Right atrium auricular region (tissue), 2 donors: ENCODE measurements at regions not wholly inside any gene's neighbourhood (a gene's known extent, or its start where the extent isn't known, plus 50 kb on each side); places are given as distances from the start of the nearest gene placed in this dataset.

ENCODE experiments used
- DNase-seq: peaks from one replicate; pipeline ENCODE4 v3.0.0-alpha.2; 2019; ENCODE audit warnings: low spot score
- H3K27ac ChIP-seq, 2 donors: fragments of 200-600 bp; sonication (generic); 1 replicate in 1 of 2; 2 replicates in 1 of 2; pipeline ENCODE4 v1.5.1; 2016 to 2019
- H3K27me3 ChIP-seq, 2 donors: fragments of 200-600 bp; sonication (generic); one replicate each; pipeline versions ENCODE4 v1.5.1 to v1.6.0; 2017 to 2019
- H3K36me3 ChIP-seq: fragments of 200-600 bp; sonication (generic); one replicate; pipeline ENCODE4 v1.5.1; 2016
- H3K4me1 ChIP-seq, 2 donors: fragments of 200-600 bp; sonication (generic); one replicate each; pipeline versions ENCODE4 v1.5.1 to v1.6.0; 2017 to 2019
- H3K4me3 ChIP-seq, 2 donors: fragments of 200-600 bp; sonication (generic); 1 replicate in 1 of 2; 2 replicates in 1 of 2; pipeline ENCODE4 v1.5.1; 2017 to 2019; ENCODE audit warnings: mild to moderate bottlenecking in 1 of 2, moderate library complexity in 1 of 2
- H3K9me3 ChIP-seq, 2 donors: fragments of 200-600 bp; sonication (generic); one replicate each; pipeline ENCODE4 v1.5.1; 2019
- TF ChIP-seq, protein P1 (sequence below), 2 donors: fragments of 200-600 bp; sonication (generic); IDR thresholded peaks; one replicate each; pipeline ENCODE4 v1.5.1; 2019; ENCODE audit warnings: antibody characterized with exemption in 2 of 2

DNA sequence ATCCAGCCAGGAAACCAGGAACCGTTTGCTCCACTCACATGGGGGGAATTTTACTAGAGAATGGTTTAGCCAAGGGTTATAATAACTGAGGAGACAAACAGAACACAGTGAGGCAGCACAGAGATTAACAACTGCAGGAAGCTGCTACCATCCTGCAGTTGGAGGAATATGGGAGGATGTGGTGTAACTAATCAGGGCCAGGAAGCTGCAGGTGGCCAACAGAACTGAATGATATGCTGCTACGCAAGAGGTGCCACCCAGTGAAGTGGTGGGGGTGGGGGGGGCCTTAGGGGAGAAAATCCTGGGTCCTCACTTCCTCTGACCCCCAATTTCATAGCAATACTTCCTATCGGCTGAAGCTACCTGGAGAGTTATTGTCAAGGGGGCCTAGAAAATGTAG, 306.4 kb upstream of the STT3B start:
- TF ChIP-seq, protein P1, sequence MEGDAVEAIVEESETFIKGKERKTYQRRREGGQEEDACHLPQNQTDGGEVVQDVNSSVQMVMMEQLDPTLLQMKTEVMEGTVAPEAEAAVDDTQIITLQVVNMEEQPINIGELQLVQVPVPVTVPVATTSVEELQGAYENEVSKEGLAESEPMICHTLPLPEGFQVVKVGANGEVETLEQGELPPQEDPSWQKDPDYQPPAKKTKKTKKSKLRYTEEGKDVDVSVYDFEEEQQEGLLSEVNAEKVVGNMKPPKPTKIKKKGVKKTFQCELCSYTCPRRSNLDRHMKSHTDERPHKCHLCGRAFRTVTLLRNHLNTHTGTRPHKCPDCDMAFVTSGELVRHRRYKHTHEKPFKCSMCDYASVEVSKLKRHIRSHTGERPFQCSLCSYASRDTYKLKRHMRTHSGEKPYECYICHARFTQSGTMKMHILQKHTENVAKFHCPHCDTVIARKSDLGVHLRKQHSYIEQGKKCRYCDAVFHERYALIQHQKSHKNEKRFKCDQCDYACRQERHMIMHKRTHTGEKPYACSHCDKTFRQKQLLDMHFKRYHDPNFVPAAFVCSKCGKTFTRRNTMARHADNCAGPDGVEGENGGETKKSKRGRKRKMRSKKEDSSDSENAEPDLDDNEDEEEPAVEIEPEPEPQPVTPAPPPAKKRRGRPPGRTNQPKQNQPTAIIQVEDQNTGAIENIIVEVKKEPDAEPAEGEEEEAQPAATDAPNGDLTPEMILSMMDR (IDR thresholded peaks at IDR 0.05) = no peak
- H3K27ac ChIP-seq = no peak overlapping the region
- no peak for DNase-seq

DNA sequence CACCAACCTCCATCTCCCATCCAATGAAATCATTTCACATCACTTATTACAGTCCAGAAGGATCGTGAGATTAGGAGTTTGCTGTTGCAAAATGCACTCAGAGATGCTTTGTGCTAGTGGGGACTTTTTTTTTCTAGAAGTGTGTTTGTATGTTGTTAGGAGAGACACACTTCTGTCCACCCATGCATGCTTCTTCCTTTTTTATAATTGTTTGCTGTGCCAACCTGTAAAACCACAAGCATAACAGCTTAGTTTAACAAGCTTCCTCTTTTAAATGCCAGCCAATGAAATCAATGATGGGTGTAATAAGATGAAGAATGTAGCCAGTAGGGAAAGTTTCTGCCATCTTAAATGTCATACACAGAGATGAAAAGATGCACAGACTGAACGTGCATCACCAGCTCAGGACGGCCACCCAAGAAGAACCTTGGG, 305.6 kb upstream of the STT3B start:
- no peaks in the 10 kb centered on the region for H3K36me3 ChIP-seq
- H3K4me3 ChIP-seq = no peak overlapping the region
- no peak overlapping the region for H3K27ac ChIP-seq
- H3K27me3 ChIP-seq = no peaks in the 10 kb centered on the region
- DNase-seq = no peak
- no peaks in the 10 kb centered on the region for H3K4me1 ChIP-seq
- H3K9me3 ChIP-seq = no peaks in the 10 kb centered on the region
- TF ChIP-seq, protein P1 (IDR thresholded peaks at IDR 0.05) = no peak

More for the DNA sequence above, 306.4 kb upstream of the STT3B start:
- Histone ChIP-seq H3K4me1 (no peaks in the 10 kb centered on the region), H3K36me3 (no peaks in the 10 kb centered on the region), H3K4me3 (no peak overlapping the region), H3K9me3 (no peaks in the 10 kb centered on the region), H3K27me3 (no peaks in the 10 kb centered on the region)

DNA sequence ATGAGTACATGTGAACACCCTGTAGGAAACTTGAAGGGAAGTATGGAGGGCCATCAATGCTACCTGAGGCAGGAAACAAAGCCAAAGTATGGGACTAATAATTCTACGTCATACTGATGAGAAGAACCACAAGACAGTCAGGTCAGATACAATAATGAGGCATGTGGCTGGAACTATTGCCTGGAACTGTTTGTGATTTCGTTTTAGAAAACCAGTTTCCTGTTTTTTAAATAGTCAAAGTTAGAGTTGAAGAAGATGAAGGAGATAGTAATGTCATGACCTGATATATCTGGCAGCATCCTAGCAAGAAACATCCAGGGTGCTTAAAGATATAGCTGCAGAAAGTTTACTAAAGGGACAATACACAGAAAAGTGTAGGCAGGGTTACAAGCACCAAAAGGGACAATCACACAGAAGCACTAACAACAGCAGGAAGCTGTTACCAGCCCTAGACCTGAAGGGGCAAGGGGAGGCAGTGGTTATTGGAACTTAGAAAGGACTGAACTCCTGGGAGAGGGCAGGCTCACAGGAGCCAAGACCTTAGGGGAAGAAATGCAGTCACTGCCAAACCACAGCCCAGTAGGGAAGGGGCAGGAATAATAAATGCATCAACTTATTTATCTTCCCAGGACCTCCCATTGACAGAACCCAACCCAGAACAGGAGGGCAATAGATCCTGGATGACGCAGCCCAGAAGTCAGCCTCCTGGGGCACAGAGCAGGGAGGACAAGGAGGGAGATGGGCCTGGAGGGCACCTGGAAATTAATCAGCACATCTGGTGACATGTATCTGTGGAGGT, 302.1 kb upstream of the STT3B start:
- H3K27me3 ChIP-seq = no peaks in the 10 kb centered on the region
- H3K36me3 ChIP-seq = no peaks in the 10 kb centered on the region
- H3K4me3 ChIP-seq = no peak overlapping the region
- no peak overlapping the region for H3K27ac ChIP-seq
- H3K9me3 ChIP-seq = no peaks in the 10 kb centered on the region
- DNase-seq = no peak
- H3K4me1 ChIP-seq = no peaks in the 10 kb centered on the region
- TF ChIP-seq, protein P1 (IDR thresholded peaks at IDR 0.05) = no peak

DNA sequence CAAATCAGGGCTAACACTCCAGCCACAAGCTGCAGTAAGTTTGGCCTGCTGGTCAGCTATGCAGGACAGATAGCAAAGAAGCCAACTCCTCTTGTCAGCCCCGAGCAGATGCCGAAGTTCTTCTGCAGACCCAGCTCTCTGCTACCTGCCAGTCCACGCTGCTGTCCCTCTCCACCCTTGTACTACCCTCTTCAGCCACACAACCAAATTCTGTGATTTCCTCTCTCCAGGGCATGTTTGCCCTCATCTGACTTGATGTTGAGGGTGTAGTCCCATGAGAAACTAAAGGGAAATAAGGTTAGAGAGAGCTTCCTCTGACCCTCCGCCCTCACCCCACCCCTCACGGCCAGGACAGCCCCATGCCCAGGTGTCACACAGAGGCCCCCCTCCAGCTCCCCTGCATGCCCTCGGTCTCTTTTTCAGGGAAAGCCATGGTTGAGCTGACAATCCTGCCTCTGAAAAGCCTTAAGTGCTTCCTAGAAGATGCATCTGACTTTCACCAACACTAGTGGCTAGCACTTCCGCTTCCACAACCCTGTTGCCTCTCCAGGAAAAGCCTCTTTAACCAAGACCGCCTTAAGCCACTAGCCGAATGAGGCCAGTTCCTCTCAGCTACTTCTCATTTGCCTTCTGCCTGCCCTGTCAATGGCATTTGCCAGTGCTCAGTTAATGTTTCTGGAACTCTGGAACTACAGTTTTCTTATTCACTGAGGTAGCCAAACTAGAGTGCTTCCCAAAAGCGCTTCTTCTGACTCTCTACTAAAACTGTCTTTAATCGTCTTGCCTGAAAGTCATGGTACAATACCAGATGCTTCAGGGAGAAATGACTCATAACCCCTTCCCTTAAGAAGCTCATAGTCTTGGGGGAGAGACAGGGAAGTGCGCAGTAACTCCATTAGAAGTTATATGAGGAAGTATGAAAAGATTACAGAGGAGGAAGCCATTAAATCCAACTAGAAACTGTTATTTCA, 300.4 kb upstream of the STT3B start:
- Histone ChIP-seq H3K9me3 (no peaks in the 10 kb centered on the region), H3K4me3 (no peak overlapping the region), H3K27me3 (no peaks in the 10 kb centered on the region), H3K4me1 (no peaks in the 10 kb centered on the region), H3K36me3 (no peaks in the 10 kb centered on the region), H3K27ac (peak overlapping the region in 1 of 2 donors; percentile 35)
- DNase-seq = no peak
- TF ChIP-seq, protein P1 (IDR thresholded peaks at IDR 0.05) = no peak

DNA sequence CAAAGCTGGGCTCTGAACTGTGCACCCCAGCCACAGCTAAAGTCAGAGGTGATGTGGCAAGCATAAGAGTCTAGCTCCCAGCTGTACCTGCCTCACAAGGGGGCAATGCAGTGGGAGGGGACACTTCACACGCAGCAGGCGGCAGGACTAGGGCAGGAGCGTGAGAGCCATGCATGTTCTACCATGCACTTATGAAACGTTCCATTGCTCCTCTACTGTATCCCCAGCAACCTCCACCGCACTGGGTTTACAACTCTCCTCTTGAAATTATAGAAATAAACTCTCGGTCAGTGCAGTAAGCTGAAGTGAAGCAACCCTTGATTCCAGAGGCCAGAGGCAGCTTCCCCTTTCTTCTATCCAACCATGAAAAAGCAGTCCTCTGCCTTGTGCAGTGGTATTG, 298.6 kb upstream of the STT3B start:
- H3K4me1 ChIP-seq = no peaks in the 10 kb centered on the region
- no peaks in the 10 kb centered on the region for H3K36me3 ChIP-seq
- no peaks in the 10 kb centered on the region for H3K27me3 ChIP-seq
- TF ChIP-seq, protein P1 (IDR thresholded peaks at IDR 0.05) = no peak
- no peak for DNase-seq
- H3K9me3 ChIP-seq = no peaks in the 10 kb centered on the region
- no peak overlapping the region for H3K4me3 ChIP-seq
- H3K27ac ChIP-seq = no peak overlapping the region
